Muscle layer of duodenum (tissue), 2 donors: ENCODE measurements at regions not wholly inside any gene's neighbourhood (a gene's known extent, or its start where the extent isn't known, plus 50 kb on each side); places are given as distances from the start of the nearest gene placed in this dataset.

Experiments used
- H3K27ac ChIP-seq: one replicate; pipeline ENCODE4 v1.7.0; 2013; ENCODE audit warnings: mild to moderate bottlenecking, low read length
- H3K27me3 ChIP-seq: one replicate; pipeline ENCODE4 v1.7.0; 2013; ENCODE audit warnings: low read depth, mild to moderate bottlenecking, control low read depth, low read length
- H3K36me3 ChIP-seq, 2 donors: one replicate each; pipeline ENCODE4 v1.7.0; 2013; ENCODE audit warnings: low read length in 2 of 2, control low read depth in 1 of 2, mild to moderate bottlenecking in 1 of 2; ENCODE audit not compliant: insufficient read depth in 2 of 2, control insufficient read depth in 1 of 2
- H3K4me1 ChIP-seq, 2 donors: one replicate each; pipeline ENCODE4 v1.7.0; 2013; ENCODE audit warnings: low read length in 2 of 2, mild to moderate bottlenecking in 2 of 2, control low read depth in 1 of 2, moderate library complexity in 1 of 2; ENCODE audit not compliant: insufficient read depth in 2 of 2, control insufficient read depth in 1 of 2
- H3K4me3 ChIP-seq, 2 donors: one replicate each; pipeline ENCODE4 v1.7.0; 2013; ENCODE audit warnings: low read length in 2 of 2, low read depth in 1 of 2, mild to moderate bottlenecking in 1 of 2
- H3K9me3 ChIP-seq, 2 donors: one replicate each; pipeline ENCODE4 v1.7.0; 2013; ENCODE audit warnings: low read length in 2 of 2, control low read depth in 1 of 2, mild to moderate bottlenecking in 1 of 2; ENCODE audit not compliant: control insufficient read depth in 1 of 2
- donor health status: healthy.

DNA sequence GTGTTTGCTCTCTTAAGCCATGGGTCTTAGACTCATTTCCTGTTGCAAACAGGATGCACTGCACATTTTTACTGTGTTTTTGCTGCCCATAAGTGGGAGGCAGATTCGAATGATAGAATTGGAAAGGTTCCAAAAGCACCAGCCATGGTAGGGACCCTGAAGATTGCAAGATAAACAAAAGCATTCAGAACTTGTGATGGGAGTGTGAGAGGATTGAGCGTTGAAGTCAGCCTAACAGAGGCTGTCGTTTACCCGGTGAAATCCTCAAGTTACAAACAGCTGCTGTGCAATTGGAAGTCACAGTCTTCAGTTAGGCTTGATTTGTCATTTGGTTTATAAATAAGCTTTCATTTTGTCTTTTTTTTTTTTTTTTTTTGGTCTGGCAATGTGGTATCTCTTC is 192.7 kb upstream of the MKI67 start:
- no peak overlapping the region for H3K4me3 ChIP-seq
- no peaks in the 10 kb centered on the region for H3K27me3 ChIP-seq
- no peaks in the 10 kb centered on the region for H3K4me1 ChIP-seq
- no peaks in the 10 kb centered on the region for H3K36me3 ChIP-seq
- H3K9me3 ChIP-seq, result no peaks in the 10 kb centered on the region
- no peak overlapping the region for H3K27ac ChIP-seq

DNA sequence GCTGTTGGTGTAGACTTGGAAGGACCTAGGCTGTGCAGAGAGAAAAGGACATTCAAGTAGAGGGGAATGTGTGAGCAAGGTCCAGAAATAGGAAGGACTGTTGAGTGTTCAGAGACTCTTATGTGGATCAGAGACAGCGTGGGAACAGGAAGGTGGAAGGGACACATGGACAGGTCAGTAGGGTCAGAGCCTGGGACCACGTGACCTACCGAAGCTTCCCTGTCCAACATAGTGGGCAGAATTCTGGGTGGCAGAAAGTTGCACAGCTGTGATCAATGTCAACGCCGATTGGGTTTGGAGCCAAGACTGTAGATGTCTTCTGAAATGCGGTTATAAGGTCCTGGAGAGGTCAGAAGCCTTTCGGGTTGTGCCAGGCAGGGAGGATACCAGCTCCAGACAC is 195.9 kb upstream of the MKI67 start:
- Histone ChIP-seq H3K4me1 (no peaks in the 10 kb centered on the region), H3K4me3 (no peak overlapping the region), H3K27ac (no peak overlapping the region), H3K27me3 (no peaks in the 10 kb centered on the region), H3K9me3 (no peaks in the 10 kb centered on the region), H3K36me3 (no peaks in the 10 kb centered on the region)

DNA sequence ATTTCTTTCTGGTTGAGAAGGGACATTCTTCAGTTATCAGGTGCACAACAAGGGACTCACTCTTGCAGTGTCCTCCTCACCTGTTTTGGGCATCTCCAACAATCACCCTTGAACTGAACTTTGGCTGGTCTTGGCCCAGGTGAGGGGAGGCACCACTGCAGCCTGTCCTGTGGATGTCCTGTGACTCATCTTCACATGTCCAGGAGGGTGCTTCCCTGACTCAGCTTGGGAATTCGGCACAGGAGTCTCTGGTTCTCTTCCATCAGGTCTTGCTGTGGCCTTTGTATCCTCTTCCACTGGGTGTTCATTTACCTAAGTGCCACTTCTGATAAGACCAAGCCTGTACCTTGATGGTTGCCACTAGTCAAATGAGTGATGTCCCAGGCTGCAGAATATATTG is 196.7 kb upstream of the MKI67 start:
- no peak overlapping the region for H3K4me3 ChIP-seq
- no peaks in the 10 kb centered on the region for H3K4me1 ChIP-seq
- H3K27ac ChIP-seq, result no peak overlapping the region
- H3K27me3 ChIP-seq, result no peaks in the 10 kb centered on the region
- H3K36me3 ChIP-seq, result no peaks in the 10 kb centered on the region
- no peaks in the 10 kb centered on the region for H3K9me3 ChIP-seq

DNA sequence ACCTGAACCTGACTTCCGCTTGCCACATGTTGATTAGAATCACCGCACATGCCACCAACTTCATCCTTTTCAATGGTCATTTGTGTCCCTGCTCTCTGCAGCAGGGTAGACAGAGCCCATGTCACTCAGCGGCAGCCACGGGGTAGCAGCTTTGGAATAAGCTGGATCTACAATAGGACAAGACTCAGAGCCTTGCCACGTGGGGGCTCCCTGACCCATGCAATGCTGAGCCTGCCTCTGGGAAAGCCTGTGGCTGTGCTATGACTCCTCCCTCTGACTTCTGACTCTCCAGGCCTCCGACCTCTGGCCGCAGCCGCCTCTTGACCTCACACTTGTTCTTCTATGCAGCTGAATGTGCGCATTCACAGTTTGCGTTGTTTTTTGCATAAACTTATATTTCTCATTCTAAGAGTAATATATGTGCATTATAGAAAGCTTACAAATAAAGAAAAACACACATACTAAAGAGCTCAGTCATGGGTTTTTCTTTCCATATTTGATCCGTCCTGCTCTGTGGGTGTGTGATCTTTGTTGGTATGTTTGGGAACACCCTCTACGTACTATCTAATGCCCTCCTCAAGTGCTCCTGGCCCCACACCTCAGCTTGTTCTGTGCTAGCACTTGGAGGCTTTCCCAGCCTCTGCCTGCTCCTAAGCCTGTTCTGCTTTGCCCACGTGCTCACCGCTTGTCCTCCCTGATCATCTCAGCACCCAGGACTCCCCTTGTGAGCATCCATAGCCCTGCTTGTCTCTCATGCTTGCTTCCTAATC is 198.0 kb upstream of the MKI67 start:
- Histone ChIP-seq H3K4me1 (no peaks in the 10 kb centered on the region), H3K36me3 (no peaks in the 10 kb centered on the region), H3K27me3 (no peaks in the 10 kb centered on the region), H3K9me3 (peaks cover 0 to 3% of the 10 kb centered on the region in 2 donors), H3K4me3 (no peak overlapping the region), H3K27ac (no peak overlapping the region)

DNA sequence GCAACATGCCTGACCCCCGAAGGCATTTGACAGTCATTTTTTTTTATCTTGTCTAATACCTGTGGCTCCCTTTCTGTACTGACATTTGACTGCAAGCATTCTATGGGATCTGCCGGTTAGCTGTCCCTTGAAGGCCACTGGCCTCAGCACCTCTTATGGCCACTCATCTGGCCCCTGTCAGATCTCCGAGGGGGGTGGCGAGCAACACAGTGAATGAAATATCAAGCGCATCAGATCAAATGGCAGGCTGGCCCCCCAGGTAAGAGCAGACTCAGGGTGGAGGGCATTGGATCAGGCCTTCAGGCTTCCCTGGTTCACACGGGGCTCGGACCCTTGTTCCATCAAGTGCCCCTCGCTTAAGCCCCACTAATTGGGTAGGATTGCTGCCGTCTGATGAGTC is 199.6 kb upstream of the MKI67 start:
- H3K4me3 ChIP-seq, result no peak overlapping the region
- H3K27ac ChIP-seq, result no peak overlapping the region
- no peaks in the 10 kb centered on the region for H3K4me1 ChIP-seq
- no peaks in the 10 kb centered on the region for H3K36me3 ChIP-seq
- peaks cover 0 to 3% of the 10 kb centered on the region in 2 donors for H3K9me3 ChIP-seq
- H3K27me3 ChIP-seq, result no peaks in the 10 kb centered on the region

DNA sequence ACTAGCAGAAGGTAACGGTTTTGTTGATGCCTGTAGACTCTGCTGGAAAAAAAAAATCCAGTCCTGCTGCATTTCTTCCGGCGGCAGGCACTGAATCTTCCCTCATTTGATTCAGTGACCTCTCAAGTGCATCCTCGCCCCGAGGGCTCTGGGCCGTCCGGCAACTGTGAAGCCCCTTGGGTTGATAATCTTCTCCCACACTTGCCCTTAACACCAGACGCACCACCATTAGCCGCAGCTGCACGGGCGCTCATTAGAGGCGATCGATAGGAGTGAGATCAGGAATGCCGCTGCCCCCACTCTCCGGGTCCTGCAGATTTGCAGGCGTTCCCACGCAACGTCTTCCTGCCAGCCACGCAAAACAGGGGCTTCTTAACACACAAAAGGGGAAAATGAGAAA is 200.0 kb upstream of the MKI67 start:
- H3K36me3 ChIP-seq, result no peaks in the 10 kb centered on the region
- peaks cover 0 to 3% of the 10 kb centered on the region in 2 donors for H3K9me3 ChIP-seq
- H3K4me3 ChIP-seq, result no peak overlapping the region
- no peaks in the 10 kb centered on the region for H3K4me1 ChIP-seq
- no peaks in the 10 kb centered on the region for H3K27me3 ChIP-seq
- H3K27ac ChIP-seq, result no peak overlapping the region

DNA sequence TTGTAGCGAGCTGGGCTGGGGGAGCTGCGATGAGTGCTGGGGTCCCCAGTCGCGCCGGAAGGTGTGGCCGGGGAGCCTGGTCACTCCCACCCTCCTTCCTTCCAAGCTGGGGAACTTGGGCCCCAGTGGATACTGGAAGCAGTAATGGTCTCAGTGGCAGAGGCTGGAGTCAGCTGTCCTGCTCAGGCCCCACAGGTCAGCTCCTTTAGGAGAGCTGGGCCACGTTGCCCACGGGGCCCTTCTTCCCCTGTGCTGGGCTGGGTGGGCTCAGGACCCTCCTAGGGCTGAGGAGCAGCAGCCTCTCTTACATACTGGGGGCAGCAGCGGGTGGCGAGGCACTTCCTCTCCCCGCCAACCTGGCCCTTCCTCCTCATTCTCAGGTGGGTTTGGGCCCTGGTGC is 200.6 kb upstream of the MKI67 start:
- Histone ChIP-seq H3K27me3 (no peaks in the 10 kb centered on the region), H3K9me3 (peaks cover 0 to 3% of the 10 kb centered on the region in 2 donors), H3K4me3 (no peak overlapping the region), H3K4me1 (no peaks in the 10 kb centered on the region), H3K36me3 (no peaks in the 10 kb centered on the region), H3K27ac (no peak overlapping the region)

DNA sequence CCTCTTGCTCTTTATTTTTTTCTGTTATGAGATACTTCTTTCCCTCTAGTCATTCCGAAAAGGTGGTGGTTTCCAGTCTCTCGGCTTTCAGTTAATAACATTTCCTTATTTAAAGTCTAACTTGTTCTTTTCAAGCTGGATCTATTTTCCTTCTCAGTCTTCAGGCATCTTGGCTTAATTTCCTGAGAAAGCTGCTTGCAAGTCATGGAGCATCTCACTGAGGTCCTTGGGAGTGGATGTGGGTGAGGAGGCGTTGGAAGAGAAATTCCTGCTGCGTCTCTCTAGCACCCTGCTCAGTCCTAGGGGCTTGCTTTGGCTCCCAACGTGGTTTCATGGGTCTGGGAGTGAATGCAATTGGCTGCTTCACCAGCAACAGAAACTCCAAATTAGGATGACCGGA is 210.2 kb upstream of the MKI67 start:
- Histone ChIP-seq H3K9me3 (no peaks in the 10 kb centered on the region), H3K27ac (no peak overlapping the region), H3K4me3 (no peak overlapping the region), H3K4me1 (no peaks in the 10 kb centered on the region), H3K36me3 (no peaks in the 10 kb centered on the region), H3K27me3 (no peaks in the 10 kb centered on the region)

DNA sequence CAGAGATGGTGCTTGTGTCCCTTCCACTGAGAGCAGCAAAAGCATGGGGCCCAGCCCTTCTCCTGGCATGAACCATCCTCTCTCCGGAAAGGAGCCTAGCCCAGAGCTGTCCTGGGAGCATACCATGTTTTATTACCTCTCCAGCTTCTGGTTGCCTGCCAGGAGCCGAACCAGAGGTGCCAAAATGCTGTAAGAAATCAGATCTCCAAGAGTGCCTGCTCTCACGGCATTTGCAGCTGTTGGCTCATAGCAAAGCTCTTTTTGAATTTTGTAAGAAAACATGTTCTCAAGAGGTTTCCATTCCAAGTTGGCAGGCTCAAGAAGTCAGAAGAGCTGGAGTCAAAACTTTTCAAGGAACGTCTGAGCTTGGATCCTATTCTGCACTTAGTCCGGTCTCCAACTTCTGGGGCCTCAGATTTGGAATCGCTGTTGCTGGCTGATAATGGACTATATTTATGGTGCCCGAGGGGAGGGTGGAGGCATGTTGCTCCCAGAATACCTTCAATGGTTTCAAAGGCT is 211.7 kb upstream of the MKI67 start:
- Histone ChIP-seq H3K9me3 (no peaks in the 10 kb centered on the region), H3K4me3 (no peak overlapping the region), H3K27me3 (no peaks in the 10 kb centered on the region), H3K4me1 (no peaks in the 10 kb centered on the region), H3K36me3 (no peaks in the 10 kb centered on the region), H3K27ac (no peak overlapping the region)

DNA sequence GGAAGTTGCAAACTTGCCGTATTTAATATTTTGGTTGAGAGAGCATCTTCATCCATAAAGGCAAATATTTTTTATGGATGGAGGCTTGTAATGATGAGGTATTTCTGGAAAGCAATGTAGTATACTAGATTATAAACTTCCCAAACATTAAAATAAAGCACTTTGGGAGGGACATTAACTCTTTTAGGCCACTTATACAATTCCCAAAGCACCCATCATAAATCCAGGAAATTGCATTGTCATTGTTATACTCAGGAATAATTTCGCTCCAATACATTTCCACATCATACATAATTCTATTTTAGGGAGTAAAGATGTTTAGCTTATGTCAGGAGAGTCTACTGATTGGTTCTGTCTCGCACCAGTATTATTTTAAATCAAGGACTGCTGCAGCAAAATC is 212.7 kb upstream of the MKI67 start:
- Histone ChIP-seq H3K9me3 (no peaks in the 10 kb centered on the region), H3K4me1 (no peaks in the 10 kb centered on the region), H3K36me3 (no peaks in the 10 kb centered on the region), H3K4me3 (no peak overlapping the region), H3K27me3 (no peaks in the 10 kb centered on the region), H3K27ac (no peak overlapping the region)

DNA sequence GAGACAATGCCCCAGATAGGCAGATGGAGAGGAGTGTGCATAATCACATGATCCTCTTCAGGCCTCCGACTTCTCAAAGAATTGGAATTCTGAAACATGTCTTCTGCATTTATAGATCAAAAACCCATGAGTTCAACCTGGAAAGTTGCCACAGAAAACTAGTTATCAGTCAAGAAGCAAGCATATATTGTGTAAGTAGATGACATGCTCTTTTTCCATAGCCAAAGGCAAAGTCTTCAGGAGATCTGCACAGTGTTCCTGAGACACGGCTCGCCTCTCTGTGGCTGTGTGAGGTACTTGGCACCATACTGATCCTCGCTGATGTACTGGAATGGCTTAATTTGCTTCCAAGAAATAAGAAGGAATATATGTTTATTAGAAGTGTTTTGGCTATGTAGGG is 213.5 kb upstream of the MKI67 start:
- Histone ChIP-seq H3K4me3 (no peak overlapping the region), H3K9me3 (no peaks in the 10 kb centered on the region), H3K4me1 (no peaks in the 10 kb centered on the region), H3K27me3 (no peaks in the 10 kb centered on the region), H3K36me3 (no peaks in the 10 kb centered on the region), H3K27ac (no peak overlapping the region)

DNA sequence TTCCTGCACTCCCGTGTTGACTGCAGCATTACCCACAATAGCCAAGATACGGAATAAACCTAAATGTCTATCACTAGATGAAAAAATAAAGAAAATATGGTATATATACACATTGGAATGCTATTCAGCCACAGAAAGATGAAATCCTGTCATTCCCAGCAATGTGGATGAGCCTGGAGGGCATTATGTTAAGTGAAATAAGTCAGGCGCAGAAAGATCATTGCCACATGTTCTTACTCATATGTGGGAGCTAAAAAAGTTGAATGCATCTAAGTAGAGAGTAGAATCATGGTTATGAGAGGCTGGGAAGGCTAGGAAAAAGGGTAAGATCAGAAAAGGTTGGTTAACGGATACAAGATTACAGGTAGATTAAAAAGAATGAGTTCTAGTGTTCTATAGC is 219.1 kb upstream of the MKI67 start:
- H3K4me1 ChIP-seq, result no peaks in the 10 kb centered on the region
- H3K9me3 ChIP-seq, result no peaks in the 10 kb centered on the region
- H3K4me3 ChIP-seq, result no peak overlapping the region
- no peaks in the 10 kb centered on the region for H3K27me3 ChIP-seq
- no peaks in the 10 kb centered on the region for H3K36me3 ChIP-seq
- no peak overlapping the region for H3K27ac ChIP-seq
